ENCODE measurements at regions not wholly inside any gene's neighbourhood (a gene's known extent, or its start where the extent isn't known, plus 50 kb on each side); places are given as distances from the start of the nearest gene placed in this dataset.

- DNase-seq, result no peak
These were observed 289.4 kb downstream of the FOXO1 start for GRCh38 chr13:40376867-40377535.

- DNase-seq, result no peak
These were observed 288.7 kb downstream of the FOXO1 start for GRCh38 chr13:40377783-40378182.

GRCh38 chr13:40379196-40379595 is 287.2 kb downstream of the FOXO1 start:
- DNase-seq, result peak in 1 of 2 donors; percentile 35

- DNase-seq, result no peak
These were observed 286.5 kb downstream of the FOXO1 start for GRCh38 chr13:40379794-40380578.

- no peak for DNase-seq
These were observed 284.3 kb downstream of the FOXO1 start for GRCh38 chr13:40381935-40382764.

- DNase-seq, result no peak
These were observed 283.3 kb downstream of the FOXO1 start for GRCh38 chr13:40383132-40383531.

- DNase-seq, result no peak
These were observed 282.6 kb downstream of the FOXO1 start for GRCh38 chr13:40383885-40384284.

GRCh38 chr13:40384976-40385857 is 281.2 kb downstream of the FOXO1 start:
- DNase-seq, result no peak

- DNase-seq, result no peak
These were observed 280.6 kb downstream of the FOXO1 start for GRCh38 chr13:40385858-40386180.

GRCh38 chr13:40386586-40386985 is 279.9 kb downstream of the FOXO1 start:
- no peak for DNase-seq

- no peak for DNase-seq
These were observed 278.7 kb downstream of the FOXO1 start for GRCh38 chr13:40387775-40388174.

GRCh38 chr13:40388617-40389016 is 277.8 kb downstream of the FOXO1 start:
- DNase-seq, result no peak

- DNase-seq, result no peak
These were observed 277.3 kb downstream of the FOXO1 start for GRCh38 chr13:40389081-40389641.

GRCh38 chr13:40390401-40390916 is 276.0 kb downstream of the FOXO1 start:
- DNase-seq, result no peak

- no peak for DNase-seq
These were observed 274.7 kb downstream of the FOXO1 start for GRCh38 chr13:40391788-40392187.

- DNase-seq, result no peak
These were observed 272.0 kb downstream of the FOXO1 start for GRCh38 chr13:40394304-40394985.

- no peak for DNase-seq
These were observed 268.4 kb downstream of the FOXO1 start for GRCh38 chr13:40398065-40398464.

GRCh38 chr13:40399756-40400155 is 266.7 kb downstream of the FOXO1 start:
- no peak for DNase-seq

- peak; percentile 36 to 47 for DNase-seq
These were observed 264.3 kb downstream of the FOXO1 start for GRCh38 chr13:40401911-40402776.

- DNase-seq, result no peak
These were observed 263.5 kb downstream of the FOXO1 start for GRCh38 chr13:40402931-40403431.
